GM10266 (cell line): ENCODE measurements at regions not wholly inside any gene's neighbourhood (a gene's known extent, or its start where the extent isn't known, plus 50 kb on each side); places are given as distances from the start of the nearest gene placed in this dataset.

Experiments
- DNase-seq: peaks from one replicate; pipeline ENCODE4 v3.0.0; 2012; ENCODE audit errors: extremely low spot score
- TF ChIP-seq, protein P1 (sequence below): IDR thresholded peaks from 2 replicates; pipeline ENCODE4 v1.5.1; 2012; ENCODE audit warnings: mild to moderate bottlenecking, low read depth; ENCODE audit not compliant: control insufficient read depth, insufficient read depth; ENCODE audit errors: missing control alignments

DNA sequence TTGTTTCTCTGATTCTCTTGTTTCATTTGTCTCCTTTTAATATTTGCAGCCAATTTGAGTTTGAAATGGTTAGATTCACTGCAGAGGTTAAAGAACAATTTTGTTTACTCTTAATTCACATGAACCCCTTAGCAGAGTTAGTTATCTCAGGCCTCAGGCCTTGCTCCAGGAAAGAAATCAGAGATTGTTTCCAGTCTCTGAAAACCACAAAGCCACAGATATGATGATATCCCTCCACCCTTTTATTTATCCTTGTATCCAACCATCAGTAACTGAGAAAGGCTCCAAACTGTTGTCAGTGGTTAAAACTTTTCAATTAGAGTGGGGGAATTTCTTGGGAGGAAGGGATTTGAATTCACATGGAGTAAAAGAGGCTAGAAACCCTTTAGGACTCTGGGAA is 406.0 kb upstream of the DMAC1 start:
- no peak for DNase-seq
- TF ChIP-seq, protein P1, sequence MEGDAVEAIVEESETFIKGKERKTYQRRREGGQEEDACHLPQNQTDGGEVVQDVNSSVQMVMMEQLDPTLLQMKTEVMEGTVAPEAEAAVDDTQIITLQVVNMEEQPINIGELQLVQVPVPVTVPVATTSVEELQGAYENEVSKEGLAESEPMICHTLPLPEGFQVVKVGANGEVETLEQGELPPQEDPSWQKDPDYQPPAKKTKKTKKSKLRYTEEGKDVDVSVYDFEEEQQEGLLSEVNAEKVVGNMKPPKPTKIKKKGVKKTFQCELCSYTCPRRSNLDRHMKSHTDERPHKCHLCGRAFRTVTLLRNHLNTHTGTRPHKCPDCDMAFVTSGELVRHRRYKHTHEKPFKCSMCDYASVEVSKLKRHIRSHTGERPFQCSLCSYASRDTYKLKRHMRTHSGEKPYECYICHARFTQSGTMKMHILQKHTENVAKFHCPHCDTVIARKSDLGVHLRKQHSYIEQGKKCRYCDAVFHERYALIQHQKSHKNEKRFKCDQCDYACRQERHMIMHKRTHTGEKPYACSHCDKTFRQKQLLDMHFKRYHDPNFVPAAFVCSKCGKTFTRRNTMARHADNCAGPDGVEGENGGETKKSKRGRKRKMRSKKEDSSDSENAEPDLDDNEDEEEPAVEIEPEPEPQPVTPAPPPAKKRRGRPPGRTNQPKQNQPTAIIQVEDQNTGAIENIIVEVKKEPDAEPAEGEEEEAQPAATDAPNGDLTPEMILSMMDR: no peak

- DNase-seq: no peak
- TF ChIP-seq, protein P1: no peak
Measured at GRCh38 chr9:8189881-8190280, 390.3 kb upstream of the DMAC1 start.

DNA sequence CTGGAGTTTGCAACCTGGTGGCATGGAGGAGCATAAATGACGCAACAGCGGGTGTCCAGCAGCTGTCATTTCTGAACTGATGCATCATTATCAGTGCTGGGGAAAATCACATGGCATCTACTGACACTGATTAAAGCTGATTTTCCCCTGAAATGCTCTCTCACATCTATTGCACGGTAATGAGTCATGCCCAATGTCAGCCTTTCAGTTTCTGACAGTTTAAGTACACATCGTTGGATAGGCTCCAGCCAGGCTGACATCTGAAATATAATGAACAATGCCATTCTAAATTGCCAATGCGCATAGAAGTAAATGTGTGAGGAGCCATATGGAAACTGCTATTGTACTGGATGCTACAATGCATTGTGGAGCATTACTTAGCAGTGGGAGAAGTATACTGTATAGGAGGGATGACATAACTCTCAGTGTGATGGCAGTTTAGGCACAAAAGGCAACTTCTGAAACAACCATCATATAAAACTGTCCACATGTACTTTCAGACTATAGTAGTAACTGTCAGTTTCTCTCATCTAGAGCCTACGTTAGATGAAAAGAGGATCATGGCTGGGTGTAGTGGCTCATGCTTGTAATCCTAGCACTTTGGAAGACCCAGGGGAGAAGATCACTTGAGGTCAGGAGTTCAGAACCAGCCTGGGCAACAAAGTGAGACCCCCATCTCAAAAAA is 389.3 kb upstream of the DMAC1 start:
- TF ChIP-seq, protein P1: no peak
- no peak for DNase-seq

DNA sequence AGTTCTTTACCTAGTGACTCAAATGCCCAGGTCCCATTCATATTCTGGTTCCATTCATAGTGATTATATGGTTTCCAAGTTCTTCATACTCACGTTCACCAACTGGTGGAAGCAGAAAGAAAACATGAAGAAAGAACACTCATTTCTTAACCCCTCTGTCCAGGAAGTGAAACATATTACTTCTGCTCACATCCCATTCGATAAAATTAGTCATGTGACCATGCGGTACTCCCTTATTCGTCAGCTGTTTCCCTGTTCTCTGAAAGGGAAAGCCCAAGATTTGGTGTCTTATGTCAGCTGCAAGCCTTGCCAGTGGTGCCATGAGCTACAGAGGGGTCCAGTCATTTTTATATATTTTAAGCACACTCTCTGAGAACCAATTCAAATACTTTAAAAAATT is 387.0 kb upstream of the DMAC1 start:
- no peak for DNase-seq
- TF ChIP-seq, protein P1: no peak

- DNase-seq: no peak
Measured at GRCh38 chr9:8183618-8184017, 384.0 kb upstream of the DMAC1 start.

GRCh38 chr9:8179381-8180053 is 379.9 kb upstream of the DMAC1 start:
- TF ChIP-seq, protein P1: no peak
- DNase-seq: no peak

More at GRCh38 chr9:8183618-8184017, 384.0 kb upstream of the DMAC1 start:
- TF ChIP-seq, protein P1: no peak

- TF ChIP-seq, protein P1: no peak
- DNase-seq: no peak
Measured at GRCh38 chr9:8172000-8172399, 372.4 kb upstream of the DMAC1 start.
